Lung (tissue), 11 donors: ENCODE measurements at regions not wholly inside any gene's neighbourhood (a gene's known extent, or its start where the extent isn't known, plus 50 kb on each side); places are given as distances from the start of the nearest gene placed in this dataset.
"Not testable (repeated sequence)": the region's sequence is repeated elsewhere in the genome, so short reads cannot be mapped to it uniquely, and the experiment has no call there.

Experiments used
- ATAC-seq: fragments of 200-7000 bp; cut with Tn5 transposase; one replicate; pipeline ENCODE4 v1.9.1; 2020; ENCODE audit warnings: moderate number of reproducible peaks; ENCODE audit not compliant: insufficient read depth, low FRiP score
- DNase-seq, 3 donors: peaks; one replicate each; pipeline ENCODE4 v3.0.0-alpha.2; 2013 to 2017
- H3K27ac ChIP-seq, 2 donors: one replicate each; pipeline ENCODE4 v1.5.1; 2013; ENCODE audit warnings: mild to moderate bottlenecking in 2 of 2, moderate library complexity in 2 of 2, control low read depth in 1 of 2, inconsistent platforms in 1 of 2, low read depth in 1 of 2, low read length in 1 of 2
- H3K27me3 ChIP-seq, 3 donors: one replicate each; pipeline ENCODE4 v1.5.1; 2013; ENCODE audit warnings: low read length in 2 of 3; ENCODE audit not compliant: control insufficient read depth in 3 of 3, insufficient read depth in 3 of 3
- H3K36me3 ChIP-seq, 4 donors: one replicate each; pipeline ENCODE4 v1.5.1; 2013; ENCODE audit warnings: low read length in 4 of 4, mild to moderate bottlenecking in 1 of 4, moderate library complexity in 1 of 4; ENCODE audit not compliant: control insufficient read depth in 4 of 4, insufficient read depth in 4 of 4
- H3K4me1 ChIP-seq, 5 donors: one replicate each; pipeline ENCODE4 v1.5.1; 2013; ENCODE audit warnings: low read length in 5 of 5, mild to moderate bottlenecking in 2 of 5, moderate library complexity in 1 of 5; ENCODE audit not compliant: control insufficient read depth in 5 of 5, insufficient read depth in 5 of 5
- H3K4me3 ChIP-seq: one replicate; pipeline ENCODE4 v1.5.1; 2013; ENCODE audit warnings: mild to moderate bottlenecking, control low read depth, moderate library complexity
- H3K9ac ChIP-seq, 2 donors: one replicate each; pipeline ENCODE4 v1.5.1; 2013; ENCODE audit warnings: low read length in 2 of 2, control low read depth in 1 of 2; ENCODE audit not compliant: insufficient read depth in 1 of 2
- H3K9me3 ChIP-seq, 4 donors: one replicate each; pipeline ENCODE4 v1.5.1; 2013; ENCODE audit warnings: low read length in 3 of 4, mild to moderate bottlenecking in 1 of 4, moderate library complexity in 1 of 4; ENCODE audit not compliant: control insufficient read depth in 4 of 4, insufficient read depth in 3 of 4
- CTCF ChIP-seq: IDR thresholded peaks from 2 replicates; pipeline ENCODE4 v1.5.1; 2012; ENCODE audit warnings: mild to moderate bottlenecking; ENCODE audit errors: control extremely low read depth, extremely low read depth
- WGBS, 2 donors: extraction: QIAGEN DNeasy Blood & Tissue Kit; methylation state at CpG; one replicate each; pipeline ENCODE4 v1.1.7; 2013; 5-methylcytosine and 5-hydroxymethylcytosine counted together
- donor health status: control.
- donor health status: control.
- donor health status: Bipolar disorder and iron deficiency.
- donor health status: healthy.
- donor health status: DM: yes; HTN: yes; CAD: no.

- DNase-seq (peak; percentile 26 to 61 (median 56)), ATAC-seq (no peak)
These were observed 457.1 kb downstream of the SQOR start for GRCh38 chr15:46091860-46092450.

GRCh38 chr15:46098006-46098405 lies 463.2 kb downstream of the SQOR start:
- H3K4me1 ChIP-seq, H3K9me3 ChIP-seq, H3K27me3 ChIP-seq, H3K9ac ChIP-seq, DNase-seq, H3K27ac ChIP-seq, ATAC-seq, H3K4me3 ChIP-seq, H3K36me3 ChIP-seq: not testable (repeated sequence)
- 96 to 97% methylated on average over 31 to 32 of the region's 32 CpGs for WGBS, 2 donors

More at GRCh38 chr15:46091860-46092450, 457.1 kb downstream of the SQOR start:
- Histone ChIP-seq H3K9ac (no peak overlapping the region), H3K27me3 (no peaks in the 10 kb centered on the region), H3K4me1 (peaks cover 0 to 3% (median 0%) of the 10 kb centered on the region in 5 donors), H3K4me3 (no peak overlapping the region), H3K27ac (no peak overlapping the region), H3K9me3 (no peaks in the 10 kb centered on the region), H3K36me3 (no peaks in the 10 kb centered on the region)
- TF ChIP-seq CTCF = no peak
- 71% methylated on average over 16 of the region's 16 CpGs for WGBS, 2 donors

GRCh38 chr15:46110755-46111154 lies 475.9 kb downstream of the SQOR start:
- no peak for ATAC-seq
- 67 to 72% methylated on average over 2 of the region's 2 CpGs for WGBS, 2 donors
- H3K27me3 ChIP-seq = no peaks in the 10 kb centered on the region
- H3K9ac ChIP-seq = no peak overlapping the region
- no peak for DNase-seq
- no peak overlapping the region for H3K27ac ChIP-seq
- no peaks in the 10 kb centered on the region for H3K4me1 ChIP-seq
- no peak overlapping the region for H3K4me3 ChIP-seq
- H3K36me3 ChIP-seq = no peaks in the 10 kb centered on the region
- H3K9me3 ChIP-seq = no peaks in the 10 kb centered on the region
- TF ChIP-seq CTCF = no peak

GRCh38 chr15:46111730-46112129 lies 476.9 kb downstream of the SQOR start:
- TF ChIP-seq CTCF = no peak
- Histone ChIP-seq H3K36me3 (no peaks in the 10 kb centered on the region), H3K27me3 (no peaks in the 10 kb centered on the region), H3K9ac (no peak overlapping the region), H3K4me1 (no peaks in the 10 kb centered on the region), H3K4me3 (no peak overlapping the region), H3K9me3 (no peaks in the 10 kb centered on the region), H3K27ac (no peak overlapping the region)
- DNase-seq (peak in 1 of 3 donors; percentile 1), ATAC-seq (no peak)
- WGBS, 2 donors = 63 to 77% methylated on average over 3 of the region's 3 CpGs
